Limb (tissue), 2 donors: ENCODE measurements at regions not wholly inside any gene's neighbourhood (a gene's known extent, or its start where the extent isn't known, plus 50 kb on each side); places are given as distances from the start of the nearest gene placed in this dataset.
"Not testable (repeated sequence)": the region's sequence is repeated elsewhere in the genome, so short reads cannot be mapped to it uniquely, and the experiment has no call there.

Experiments used
- DNase-seq, 2 donors: peaks; one replicate each; pipeline ENCODE4 v3.0.0-alpha.2; 2016; ENCODE audit errors: extremely low spot score in 2 of 2

DNA sequence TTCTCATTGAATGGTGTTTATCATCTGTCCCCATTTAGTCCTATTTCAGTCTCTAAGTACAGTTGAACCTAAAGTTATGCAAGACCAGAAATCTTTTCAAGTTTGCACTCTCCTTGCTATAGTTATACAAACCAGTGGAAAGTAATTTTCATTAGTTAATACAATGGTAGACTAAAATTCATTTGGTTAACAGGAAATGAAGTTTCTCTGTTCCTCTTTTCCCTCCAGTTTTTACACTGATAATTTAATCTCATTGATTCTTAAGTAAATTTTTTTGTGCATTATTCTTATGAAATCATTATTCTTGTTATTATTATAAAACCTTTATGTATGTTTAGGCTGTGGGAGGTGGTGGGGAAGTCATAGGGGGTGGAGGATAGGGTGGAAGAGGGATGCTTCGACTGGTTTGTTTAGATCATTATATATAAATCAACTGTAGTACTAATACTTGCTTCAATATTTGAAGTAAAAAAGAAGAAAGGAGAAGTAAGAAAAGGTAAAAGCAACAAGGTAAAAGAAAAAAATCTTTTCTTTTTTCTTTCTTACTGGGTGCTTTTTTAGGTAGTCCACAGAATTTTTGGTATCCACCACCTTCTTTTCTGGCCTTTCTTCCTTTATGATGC, 104.1 kb downstream of the GPR85 start:
- no peak for DNase-seq

GRCh38 chr7:112981966-112982365, 104.7 kb downstream of the GPR85 start:
- DNase-seq: no peak

DNA sequence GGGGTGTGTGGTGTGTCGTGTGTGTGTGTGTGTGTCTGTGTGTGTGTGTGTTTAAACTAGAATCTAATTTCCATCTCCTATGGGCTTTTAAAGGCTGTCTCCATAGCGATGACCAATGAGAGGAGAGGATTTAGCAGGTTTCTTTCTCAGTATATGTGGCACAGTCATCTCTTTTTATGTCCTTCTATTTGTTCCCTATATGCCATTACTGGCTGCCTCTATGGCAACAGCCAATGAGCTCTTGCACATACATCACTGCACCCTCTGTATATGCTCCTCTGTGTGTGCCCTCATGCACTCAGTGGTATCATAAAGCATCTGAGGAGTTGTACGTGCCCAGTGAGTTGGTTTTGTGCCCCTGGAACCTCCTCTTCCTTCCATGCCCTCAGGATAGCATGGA, 107.6 kb downstream of the GPR85 start:
- not testable (repeated sequence) for DNase-seq

- not testable (repeated sequence) for DNase-seq
Measured at GRCh38 chr7:112977244-112977955, 109.2 kb downstream of the GPR85 start.

- DNase-seq: no peak
Measured at GRCh38 chr7:112970771-112971170, 115.9 kb downstream of the GPR85 start.

DNA sequence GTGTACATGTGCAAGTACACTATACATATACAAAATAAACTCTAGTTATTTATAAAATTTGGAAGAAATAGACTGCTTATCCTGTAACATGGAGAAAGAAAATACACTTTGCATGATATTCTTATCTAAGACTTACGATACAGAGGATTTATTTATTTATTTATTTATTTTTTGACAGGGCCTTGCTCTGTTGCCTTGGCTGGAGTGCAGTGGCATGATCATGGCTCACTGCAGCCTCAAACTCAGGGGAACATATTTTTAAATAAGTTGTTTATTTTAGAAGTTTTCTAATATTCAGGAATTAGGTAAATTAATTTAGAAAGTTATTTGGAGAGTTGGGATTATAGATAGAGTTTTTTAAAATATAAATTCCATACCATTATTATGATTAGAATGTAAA, 116.7 kb downstream of the GPR85 start:
- DNase-seq: no peak

DNA sequence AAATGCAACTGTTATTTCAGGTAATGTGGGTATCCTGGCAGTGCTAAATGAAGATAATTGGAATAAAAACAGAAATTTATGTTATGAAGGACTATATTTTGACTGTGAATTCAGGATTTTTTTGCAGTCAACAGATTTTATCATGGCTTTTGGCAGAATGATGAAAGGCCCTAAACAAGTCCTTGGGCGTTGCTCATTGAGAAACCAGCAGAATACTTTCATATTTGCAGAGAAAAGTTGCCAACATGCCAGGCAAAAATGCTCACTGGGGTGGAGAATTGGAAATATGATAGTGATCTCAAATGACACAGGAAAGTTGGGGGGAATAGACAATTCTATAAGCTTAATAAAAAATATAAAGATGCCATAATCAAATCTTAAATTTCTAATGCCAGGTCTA, 121.1 kb downstream of the GPR85 start:
- no peak for DNase-seq

DNA sequence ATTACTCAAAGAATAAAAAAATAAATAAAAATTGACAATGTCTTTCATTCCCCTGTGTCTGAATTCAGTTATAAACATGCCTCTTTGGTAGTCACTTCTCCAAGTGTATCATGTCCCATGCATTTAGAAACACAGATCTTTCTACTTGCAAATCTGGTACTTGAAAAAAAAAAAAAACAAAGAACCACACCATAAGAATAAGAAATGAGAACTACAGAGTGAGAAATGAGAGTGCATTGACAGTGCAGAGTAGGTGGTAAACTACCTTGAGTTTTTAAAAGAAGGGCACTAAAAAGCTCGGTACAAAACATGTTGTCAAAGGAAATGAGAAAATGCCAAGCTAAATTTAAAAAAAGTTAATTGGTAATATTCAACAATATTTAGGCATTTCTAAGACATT, 123.0 kb downstream of the GPR85 start:
- DNase-seq: no peak

DNA sequence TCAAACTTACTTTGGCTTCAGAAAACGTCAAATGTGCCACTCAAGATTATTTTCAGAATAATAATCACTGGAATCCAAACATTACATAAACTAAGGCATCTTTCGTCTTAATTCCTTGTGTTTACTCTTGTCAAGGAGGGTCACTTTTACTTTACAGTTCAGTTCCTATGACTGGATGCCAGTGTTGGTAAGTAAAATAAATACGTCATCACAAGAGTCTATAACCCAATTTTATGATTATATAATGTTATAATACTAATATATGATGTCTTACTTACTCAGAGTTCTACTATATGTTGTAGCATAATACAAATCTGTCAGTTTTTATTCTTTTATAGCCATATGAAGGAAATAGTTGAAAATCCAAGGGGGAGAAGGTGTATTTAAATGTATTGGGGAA, 123.8 kb downstream of the GPR85 start:
- DNase-seq: no peak

DNA sequence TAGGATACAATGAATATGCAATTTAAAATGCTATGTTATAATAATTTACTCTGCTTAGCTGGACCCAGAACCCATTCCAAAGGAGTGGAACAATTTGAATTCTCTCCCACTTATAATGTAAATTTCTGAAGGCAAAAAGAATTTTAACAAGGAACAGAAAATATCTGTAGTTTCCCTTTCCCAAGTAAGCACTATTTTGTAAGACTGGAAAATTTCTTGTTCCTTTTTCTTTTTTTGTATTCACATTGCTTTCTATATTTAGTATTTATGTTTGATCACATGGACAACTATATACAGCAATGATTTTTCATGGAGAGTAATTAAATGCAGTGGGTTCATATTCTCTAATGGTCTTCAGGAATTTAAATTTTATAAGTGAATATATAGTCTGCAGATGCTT, 127.4 kb downstream of the GPR85 start:
- no peak for DNase-seq

DNA sequence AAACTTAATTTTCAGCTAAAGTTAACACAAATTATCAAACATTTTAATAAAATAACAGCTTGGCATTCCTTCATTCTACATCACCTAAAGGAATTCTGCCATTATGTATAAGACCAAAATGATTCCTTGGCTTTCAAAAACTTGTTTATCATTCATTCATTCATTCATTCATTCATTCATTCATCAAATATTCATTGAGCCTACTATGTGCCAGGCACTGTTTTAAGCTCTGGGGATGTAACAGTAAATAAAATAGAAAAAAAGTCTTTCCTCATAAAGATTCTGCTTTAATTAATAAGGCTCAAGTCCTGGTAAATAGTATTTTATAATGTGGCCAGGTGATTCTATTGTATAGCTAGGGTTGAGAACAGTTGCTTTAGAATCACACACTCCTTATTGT, 127.9 kb downstream of the GPR85 start:
- DNase-seq: no peak

- no peak for DNase-seq
Measured at GRCh38 chr7:112957901-112958300, 128.7 kb downstream of the GPR85 start.

GRCh38 chr7:112953031-112953430, 133.6 kb downstream of the GPR85 start:
- not testable (repeated sequence) for DNase-seq

DNA sequence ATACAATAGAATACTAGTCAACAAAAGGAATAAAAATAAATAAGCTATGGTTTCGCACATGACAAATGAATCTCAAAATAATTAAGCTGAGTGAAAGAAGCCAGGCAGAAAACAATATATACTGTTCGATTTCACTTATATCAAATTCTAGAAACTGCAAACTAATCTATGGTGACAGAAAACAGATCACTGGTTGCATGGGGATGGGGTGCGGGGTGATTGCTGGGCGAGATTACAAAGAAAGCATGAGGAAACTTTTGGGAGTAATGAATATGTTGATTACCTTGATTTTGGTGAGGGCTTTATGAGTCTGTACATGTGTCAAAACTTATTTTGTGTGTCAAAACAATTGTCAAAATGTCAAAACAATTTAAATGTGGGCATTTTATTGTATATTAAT, 135.6 kb downstream of the GPR85 start:
- DNase-seq: no peak

GRCh38 chr7:112949682-112950081, 136.9 kb downstream of the GPR85 start:
- DNase-seq: not testable (repeated sequence)

DNA sequence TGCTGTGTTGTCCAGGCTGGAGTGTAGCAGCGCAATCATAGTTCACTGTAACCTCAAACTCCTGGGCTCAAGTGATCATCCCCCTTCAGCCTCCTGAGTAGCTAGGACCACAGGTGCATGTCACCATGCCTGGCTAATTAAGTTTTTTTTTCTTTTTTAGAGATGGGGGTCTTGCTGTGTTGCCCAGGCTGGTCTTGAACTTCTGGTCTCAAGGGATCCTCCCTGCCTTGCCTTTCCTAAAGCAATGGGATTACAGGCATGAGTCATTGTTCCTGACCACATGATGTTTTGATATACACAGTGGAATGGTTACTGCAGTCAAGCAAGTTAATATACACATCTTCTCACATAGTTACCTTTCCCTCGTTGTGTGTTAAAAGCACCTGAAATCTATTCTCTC, 140.3 kb downstream of the GPR85 start:
- DNase-seq: no peak

DNA sequence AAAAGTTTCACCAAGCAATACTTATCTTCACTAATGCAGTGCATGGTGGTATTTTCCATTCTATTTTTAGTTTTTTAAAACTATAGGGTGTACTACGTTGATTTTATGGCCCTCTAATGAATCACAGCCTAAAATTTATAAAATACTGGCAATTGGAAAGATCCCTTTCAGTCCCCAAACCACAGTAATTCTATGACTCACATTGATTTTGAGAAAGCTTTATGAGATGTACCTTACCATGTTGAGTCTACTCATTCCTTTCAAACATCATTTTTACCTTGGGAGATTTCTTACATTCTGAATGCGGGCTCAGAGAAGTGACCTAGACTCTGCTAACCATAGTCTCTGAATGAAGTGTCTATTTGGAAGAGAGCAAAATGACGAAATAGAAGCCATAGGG, 141.6 kb downstream of the GPR85 start:
- no peak for DNase-seq

DNA sequence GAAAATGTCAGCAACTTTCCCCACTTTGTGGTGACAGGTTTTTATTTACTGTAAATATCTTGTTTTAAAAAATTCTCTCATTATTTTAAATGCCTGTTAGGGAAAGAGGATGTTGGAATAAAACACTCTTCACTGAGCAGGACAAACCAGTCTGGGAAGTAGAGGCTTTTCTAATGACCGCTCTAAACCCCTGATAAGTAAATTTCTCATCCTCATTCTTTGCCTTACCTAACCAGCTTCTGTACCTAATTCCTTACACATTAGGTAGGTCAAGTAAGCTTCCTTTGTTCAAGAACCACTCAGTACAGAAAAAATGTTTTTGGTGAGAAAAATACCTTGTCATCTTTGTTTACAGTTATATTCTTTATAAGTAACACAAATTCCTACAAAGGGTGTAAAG, 143.6 kb downstream of the GPR85 start:
- DNase-seq: no peak

DNA sequence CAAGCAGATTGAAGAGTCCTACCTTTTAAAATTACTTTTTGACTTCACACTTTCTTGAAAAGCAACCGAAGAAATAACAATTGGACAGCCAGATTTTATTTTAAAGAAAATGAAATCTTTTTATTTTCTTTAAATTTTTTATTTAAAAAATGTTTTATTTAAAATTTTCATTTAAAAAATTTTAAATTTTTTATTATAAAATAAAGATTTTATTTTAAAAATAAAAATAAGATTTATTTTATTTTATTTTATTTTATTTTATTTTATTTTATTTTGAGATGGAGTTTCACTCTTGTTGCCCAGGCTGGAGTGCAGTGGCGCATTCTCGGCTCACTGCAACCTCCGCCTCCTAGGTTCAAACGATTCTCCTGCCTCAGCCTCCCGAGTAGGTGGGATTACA, 144.5 kb downstream of the GPR85 start:
- not testable (repeated sequence) for DNase-seq

DNA sequence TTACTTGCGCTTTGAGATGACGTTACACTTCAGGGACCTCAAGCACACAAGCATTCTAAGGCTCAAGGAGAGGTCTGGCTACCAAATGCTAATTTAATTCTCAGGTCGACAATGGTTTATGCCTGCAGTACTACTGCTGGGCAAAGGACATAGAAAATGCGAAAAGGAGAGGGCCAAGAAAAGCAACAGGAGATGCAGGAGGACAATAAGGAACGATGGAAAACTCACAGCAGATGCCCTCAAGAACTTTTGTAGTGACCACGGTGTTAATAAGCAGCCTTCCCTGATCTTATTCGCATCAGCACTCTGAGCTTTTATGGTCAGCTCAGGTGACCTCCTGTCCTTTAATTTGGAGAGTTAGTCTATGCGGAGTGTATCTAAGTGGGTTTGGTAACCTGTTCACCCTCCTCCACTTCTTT, 146.3 kb downstream of the GPR85 start:
- DNase-seq: no peak

DNA sequence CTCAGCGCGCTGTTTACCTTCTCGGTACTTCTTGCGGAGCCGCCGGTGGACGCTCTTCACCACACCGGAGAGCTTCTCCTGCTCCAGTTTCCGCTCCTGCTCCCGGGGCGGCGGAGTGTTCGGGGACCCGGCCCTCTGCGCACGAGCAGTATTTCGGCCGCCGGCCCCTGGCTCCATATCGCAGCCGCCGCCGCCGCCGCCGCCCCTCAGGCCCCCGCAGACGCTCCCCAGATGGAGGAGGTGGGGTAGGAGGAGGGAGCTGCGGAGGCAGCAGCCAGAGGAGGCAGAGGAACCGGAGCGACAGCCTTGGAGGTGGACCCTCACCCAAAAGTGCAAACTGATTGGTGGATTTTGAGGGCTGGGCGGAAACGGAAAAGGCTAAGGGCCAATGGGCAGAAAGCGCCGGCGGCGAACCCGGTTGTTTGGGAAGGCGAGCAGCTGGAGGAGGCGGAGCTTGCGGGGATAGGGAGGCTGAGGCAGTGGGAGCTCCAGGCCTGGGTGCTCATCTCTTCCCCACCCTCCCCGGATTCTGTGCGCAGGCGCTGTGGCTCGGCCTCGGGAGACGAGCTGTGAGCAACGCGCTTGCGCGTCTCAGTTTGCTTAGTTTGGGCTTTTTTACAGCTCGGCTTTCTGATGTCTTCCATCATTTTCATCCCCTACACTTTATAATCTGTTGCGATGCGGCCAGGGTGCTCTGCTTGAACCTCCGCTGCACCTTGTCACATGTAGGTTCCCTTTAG, 146.9 kb downstream of the GPR85 start:
- DNase-seq: peak; percentile 100

- DNase-seq: peak; percentile 21 to 75
Measured at GRCh38 chr7:112938863-112939573, 147.6 kb downstream of the GPR85 start.
